DMS153 (cell line): ENCODE measurements at regions not wholly inside any gene's neighbourhood (a gene's known extent, or its start where the extent isn't known, plus 50 kb on each side); places are given as distances from the start of the nearest gene placed in this dataset.
"Not testable (repeated sequence)": the region's sequence is repeated elsewhere in the genome, so short reads cannot be mapped to it uniquely, and the experiment has no call there.

Experiments
- DNase-seq: peaks from one replicate; lab custom pipeline; 2025; lab: John Stamatoyannopoulos, UW

- no peak for DNase-seq
Observed at GRCh38 chr6:82419132-82419581, 55.5 kb downstream of the TPBG start.

DNA sequence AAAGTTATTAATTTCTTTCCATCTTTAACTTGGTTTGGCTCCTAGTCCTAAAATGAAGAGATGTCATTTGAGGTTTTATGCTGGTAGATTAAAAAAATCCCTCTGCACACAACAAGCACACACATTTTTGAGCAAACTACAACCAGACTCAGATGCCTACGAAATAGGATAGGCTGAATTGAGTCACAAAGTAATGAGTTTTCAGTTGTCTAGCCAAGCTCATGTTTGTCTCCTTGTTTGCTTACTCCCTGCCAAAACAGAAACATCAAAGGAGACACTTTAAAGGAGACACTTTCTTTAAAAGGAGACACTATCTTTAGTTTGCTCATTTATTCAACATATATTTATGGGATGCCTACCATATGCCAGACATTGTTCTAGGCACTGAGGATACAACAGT, 56.2 kb downstream of the TPBG start:
- no peak for DNase-seq

DNA sequence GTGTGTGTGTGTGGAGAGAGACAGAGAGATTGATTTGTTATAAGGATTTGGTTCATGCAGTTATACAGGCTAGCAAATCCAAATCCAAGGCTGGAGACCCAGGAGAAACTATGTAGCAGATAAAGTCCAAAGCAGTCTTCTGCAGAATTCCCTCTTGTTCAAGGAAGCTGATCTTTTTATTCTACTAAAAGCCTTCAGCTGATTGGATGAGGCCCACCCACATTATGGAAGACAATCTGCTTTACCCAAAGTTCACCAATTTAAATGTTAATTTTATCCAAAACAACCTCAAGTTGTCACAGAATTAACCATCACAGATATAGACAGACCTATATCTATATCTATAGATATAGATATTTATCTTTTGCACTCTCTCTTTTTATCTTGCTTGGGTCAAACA, 67.0 kb downstream of the TPBG start:
- DNase-seq = no peak

DNA sequence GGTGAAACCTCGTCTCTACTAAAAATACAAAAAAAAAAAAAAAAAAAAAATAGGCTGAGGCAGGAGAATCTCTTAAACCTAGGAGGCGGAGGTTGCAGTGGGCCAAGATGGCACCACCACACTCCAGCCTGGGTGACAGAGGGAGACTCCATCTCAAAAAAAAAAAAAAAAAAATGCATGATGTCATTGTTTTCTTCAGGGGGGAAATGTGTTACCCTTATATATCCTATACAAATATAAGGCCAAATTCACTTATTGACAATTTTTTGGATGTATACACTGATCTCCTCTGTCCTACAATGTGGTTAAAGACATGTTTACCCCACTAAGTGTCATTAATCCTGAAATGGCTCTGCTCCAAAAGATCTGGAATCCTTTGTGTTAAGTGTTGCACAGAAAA, 73.1 kb downstream of the TPBG start:
- no peak for DNase-seq

GRCh38 chr6:82437701-82438100, 74.1 kb downstream of the TPBG start:
- DNase-seq = no peak

DNA sequence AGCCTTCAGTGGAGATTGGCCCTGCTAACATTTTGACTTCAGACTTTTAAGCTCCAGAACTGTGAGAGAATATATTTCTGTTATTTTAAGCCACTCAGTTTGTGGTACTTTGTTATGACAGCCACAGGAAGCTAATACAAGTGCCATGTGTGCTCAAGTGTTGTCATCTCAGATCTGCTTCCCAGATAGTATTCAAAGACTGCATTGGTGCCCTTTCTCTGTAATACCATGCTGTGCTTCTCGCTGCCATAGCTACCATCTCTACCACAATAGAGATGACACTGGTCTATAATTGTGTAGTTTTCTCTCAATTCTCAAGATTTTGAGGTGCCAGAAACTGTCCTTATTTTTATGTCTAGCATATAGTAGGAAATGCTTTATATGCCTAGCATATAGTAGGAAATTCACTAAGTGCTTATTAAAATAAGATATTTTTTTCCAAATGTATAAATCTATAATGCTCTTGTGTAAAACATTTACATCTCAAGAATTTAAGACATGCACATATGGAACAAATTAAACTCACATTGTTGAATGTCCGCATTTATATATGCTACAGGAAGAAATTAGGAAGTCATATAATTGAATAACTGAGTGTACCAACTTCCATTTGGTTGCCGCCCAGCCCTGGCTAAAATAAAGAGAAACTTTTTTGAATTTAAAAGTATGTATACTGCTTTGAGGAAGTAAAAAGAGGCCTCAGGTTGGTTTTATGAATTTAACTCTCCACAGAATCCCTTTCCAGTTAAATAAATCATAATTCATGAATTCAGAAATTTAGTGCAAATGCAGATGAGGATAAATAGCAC, 77.6 kb downstream of the TPBG start:
- DNase-seq = peak; percentile 52

DNA sequence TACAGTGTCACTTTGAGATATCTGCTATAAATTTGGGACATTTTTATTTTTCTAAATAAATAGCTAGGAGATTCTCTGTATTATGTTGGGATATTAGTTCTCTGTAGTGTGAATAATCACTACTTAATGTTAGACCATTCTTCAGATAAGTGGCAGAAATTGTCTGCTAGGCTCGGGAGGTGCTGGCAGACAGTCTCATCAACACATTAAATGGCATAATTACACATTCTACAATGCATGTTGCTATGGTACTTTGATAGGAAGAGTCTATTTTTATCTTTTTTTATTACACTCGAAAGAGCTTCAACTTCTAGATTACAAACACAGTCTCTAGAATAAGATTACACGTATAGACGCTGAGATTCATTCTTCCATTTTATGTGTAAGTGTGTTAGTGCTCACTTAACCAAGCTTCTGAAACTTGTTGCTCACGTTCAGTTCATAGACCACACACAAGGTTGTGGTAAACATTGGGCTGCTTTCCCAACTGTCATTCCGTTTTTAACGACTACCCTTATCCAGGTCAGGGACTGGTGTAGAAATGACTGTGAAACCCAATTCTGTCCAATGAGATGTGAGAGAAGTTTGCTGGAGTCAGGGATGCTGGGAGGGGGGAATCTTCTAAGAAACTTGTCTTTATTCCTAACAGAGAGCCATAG, 78.6 kb downstream of the TPBG start:
- no peak for DNase-seq

DNA sequence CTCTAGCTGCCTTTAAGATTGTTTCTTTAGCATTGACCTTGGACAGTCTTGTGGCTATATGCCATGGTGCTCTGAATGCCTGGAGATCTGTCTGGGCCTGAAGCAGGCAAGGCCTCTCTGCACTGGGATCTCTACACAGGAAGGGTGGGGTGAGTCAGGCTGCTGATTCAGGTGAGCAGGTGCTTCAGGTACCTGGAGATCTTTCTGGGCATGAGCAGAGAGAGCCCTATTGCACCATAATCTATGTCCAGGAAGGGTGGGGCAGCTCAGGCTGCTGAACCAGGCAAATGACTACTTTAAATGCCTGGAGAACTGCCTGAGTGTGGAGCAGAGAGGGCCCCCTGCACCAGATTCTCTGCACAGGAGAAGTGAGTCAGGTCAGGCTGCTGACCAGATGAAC, 94.5 kb downstream of the TPBG start:
- DNase-seq = no peak

DNA sequence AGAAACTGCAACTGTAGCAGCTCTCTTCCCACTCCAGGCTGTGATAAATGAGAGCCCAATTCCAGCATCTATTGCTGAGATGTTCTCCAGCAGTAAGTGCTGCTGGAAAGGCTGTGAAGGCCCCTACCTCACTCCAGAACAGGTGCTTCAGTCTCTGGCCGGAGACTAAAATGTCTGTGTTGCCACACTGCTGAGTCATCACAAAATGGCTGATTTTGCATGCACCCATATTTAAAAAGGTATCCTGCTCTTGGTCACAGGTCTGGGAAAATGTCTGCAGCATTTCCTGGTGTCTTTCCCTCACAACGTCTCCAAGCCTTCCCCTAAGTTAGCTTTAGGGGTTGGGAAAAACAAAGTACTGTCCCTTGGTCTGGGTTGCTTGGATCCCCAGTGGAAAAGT, 95.1 kb downstream of the TPBG start:
- DNase-seq = no peak

DNA sequence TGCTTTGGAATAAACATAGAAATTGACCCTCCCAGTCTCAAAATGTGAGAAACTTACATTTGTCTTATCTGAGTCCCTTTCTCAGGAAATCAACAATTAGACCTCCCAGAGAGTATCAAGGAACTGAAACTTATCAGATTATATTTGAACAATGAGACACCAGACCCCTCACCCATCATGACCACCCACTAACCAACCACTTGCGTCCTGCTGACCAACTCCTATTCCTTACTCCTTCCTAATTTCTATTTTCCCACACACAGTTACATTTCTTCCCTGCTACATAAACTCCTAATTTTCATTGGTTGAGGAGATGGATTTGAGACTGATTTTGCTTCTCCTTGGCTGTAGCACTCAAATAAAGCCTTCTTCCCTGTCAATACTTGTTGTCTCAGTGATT, 97.9 kb downstream of the TPBG start:
- no peak for DNase-seq

- DNase-seq = no peak
Observed at GRCh38 chr6:82467338-82467737, 103.7 kb downstream of the TPBG start.

DNA sequence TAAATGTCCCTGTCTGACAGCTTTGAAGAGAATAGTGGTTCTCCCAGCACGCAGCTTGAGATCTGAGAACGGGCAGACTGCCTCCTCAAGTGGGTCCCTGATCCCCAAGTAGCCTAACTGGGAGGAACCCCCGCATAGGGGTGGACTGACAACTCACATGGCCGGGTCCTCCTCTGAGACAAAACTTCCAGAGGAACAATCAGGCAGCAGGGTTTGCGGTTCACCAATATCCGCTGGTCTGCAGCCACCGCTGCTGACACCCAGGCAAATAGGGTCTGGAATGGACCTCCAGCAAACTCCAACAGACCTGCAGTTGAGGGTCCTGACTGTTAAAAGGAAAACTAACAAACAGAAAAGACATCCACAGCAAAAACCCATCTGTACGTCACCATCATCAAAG, 106.5 kb downstream of the TPBG start:
- DNase-seq = not testable (repeated sequence)

DNA sequence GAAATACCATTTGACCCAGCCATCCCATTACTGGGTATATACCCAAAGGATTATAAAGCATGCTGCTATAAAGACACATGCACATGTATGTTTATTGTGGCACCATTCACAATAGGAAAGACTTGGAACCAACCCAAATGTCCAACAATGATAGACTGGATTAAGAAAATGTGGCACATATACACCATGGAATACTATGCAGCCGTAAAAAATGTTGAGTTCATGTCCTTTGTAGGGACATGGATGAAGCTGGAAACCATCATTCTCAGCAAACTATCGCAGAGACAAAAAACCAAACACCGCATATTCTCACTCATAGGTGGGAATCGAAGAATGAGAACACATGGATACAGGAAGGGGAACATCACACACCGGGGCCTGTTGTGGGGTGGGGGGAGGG, 111.5 kb downstream of the TPBG start:
- DNase-seq = not testable (repeated sequence)

GRCh38 chr6:82484001-82484400, 120.4 kb downstream of the TPBG start:
- no peak for DNase-seq

DNA sequence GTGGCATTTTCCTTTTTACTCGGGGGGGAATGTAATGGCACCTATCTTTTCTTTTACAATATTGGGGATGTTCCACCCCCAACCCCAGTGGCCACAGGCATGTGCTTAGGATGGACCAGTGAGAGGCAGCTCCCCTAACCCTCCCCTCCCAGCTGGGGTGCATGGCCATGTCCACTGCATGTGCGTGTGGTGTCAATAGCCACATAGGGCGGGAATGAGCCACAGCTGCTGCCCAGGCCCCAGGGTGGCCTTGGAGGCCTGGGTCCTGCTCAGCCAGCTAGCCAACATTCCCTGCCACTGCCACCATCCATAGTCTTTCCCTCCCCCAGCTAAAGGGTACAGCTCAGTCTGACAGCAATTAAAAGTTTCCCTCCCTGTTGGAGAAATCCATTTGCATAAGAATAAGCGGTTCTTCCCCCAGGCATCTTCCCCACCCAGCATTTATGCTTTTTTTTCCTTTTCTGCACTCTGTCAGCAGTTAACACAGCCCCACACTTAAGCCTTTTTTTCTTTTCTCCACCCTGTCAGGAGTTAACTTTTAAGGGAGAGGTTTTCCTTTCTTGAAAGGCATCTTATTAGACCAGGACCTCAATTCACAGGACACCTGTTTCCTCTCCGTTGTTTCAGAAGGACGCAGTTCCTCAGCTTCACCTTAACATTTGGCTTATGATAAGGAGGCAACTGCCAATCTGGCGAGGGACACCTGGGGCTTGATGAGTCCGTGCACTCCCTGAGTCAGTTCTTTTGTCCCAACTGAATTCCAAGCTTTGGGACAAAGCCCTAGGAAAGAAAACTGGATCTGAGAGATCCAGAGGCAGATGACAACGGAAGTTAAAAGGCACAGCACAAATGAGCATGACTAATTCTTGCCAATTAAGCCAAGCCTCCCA, 121.4 kb downstream of the TPBG start:
- no peak for DNase-seq

GRCh38 chr6:82487895-82488294, 124.3 kb downstream of the TPBG start:
- no peak for DNase-seq

DNA sequence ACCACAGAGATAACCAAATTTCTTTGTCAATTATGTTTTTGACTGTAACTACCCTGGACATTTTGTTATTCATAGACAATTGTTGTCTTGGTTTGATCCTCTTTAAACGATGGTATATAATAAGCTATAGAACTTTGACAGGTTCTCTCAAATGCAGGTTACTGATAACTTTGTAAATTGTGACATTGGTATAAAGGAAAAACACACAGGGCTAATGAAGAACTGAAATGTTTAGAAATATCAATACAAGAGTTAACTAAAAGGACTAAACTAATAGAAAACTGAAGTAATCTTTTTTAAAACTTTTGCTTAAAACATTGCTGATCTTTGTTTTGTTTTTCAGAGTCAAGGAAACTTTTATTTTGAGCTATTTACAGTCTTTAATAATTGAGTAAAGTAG, 124.8 kb downstream of the TPBG start:
- DNase-seq = no peak

DNA sequence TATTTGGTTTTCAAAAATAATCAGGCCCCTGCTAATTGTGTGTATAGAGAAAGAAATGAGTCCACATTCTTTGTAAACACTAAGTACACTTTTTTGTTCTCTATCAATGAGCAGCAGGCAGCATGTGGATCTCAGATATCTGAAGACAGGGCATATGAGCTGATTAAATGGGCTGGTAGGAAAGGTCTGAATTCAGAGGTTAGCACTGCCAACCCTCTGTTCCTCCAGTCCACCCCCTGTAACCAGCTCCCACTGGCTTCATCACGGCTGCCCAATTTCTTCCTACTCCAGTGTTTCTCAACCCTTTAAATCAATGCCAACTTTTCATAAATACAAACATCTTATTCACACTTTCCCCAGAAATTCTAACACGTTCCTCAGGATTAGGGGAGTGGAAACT, 128.5 kb downstream of the TPBG start:
- no peak for DNase-seq

DNA sequence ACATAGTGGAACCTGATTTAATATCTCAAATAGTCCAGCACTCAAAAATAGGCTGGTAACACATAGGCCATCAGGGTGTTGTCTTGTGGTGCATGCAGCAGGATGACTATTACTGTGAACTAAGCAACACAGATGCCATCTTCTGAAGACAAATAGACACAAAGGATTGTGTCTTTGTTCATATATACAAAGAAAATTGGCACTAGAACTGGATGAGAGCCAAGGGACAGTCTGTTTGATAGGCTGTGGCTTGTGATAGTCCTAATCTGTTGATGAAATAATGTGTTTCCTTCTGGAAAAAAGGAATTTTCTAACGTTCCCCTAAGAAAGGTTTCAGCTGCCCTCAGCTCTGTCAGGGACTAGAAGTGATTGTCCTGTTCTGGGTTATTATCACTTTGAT, 129.8 kb downstream of the TPBG start:
- DNase-seq = peak; percentile 52

DNA sequence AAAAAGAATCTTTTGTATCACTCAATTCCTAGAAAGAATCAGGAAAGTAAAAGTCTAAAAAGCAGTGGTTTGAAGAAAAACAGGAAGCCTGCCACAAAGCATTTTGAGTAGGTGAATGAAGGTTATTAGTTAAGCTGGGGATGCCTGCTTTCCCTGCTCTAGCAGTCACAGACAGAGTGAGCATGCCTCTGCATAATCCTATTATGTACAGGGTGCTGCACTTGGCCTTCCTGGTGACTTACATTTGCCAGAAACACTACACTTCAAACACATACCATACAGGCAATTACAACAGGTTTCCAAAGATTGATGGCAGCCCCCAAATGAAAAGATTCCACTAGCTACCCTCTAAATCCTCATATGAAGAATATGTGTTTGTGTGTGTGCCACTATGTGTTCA, 130.8 kb downstream of the TPBG start:
- no peak for DNase-seq

GRCh38 chr6:82501901-82502300, 138.3 kb downstream of the TPBG start:
- DNase-seq = not testable (repeated sequence)

GRCh38 chr6:82506526-82506925, 142.9 kb downstream of the TPBG start:
- no peak for DNase-seq

GRCh38 chr6:82507112-82507511, 143.5 kb downstream of the TPBG start:
- DNase-seq = no peak
